Panc1 (cell line): ENCODE measurements at regions not wholly inside any gene's neighbourhood (a gene's known extent, or its start where the extent isn't known, plus 50 kb on each side); places are given as distances from the start of the nearest gene placed in this dataset.

Source experiments
- ATAC-seq: fragments of 200-7000 bp; cut with Tn5 transposase; 2 replicates; pipeline ENCODE4 v1.9.1; 2020; ENCODE audit warnings: mild to moderate bottlenecking, moderate library complexity
- BruUV-seq: library from RNA; stranded (reverse); fragments of 400-500 nt; replicated peaks from 2 replicates; lab custom pipeline; 2021; lab: Mats Ljungman, UMichigan
- CTCF ChIA-PET: fragments of 300-600 bp; sonication (Branson Sonifier 250); formaldehyde crosslinking; loops from one replicate; lab custom pipeline; 2022; ENCODE audit warnings: antibody characterized with exemption; lab: Charles Lee
- POLR2A ChIA-PET: fragments of 300-600 bp; sonication (Branson Sonifier 250); formaldehyde crosslinking; loops from one replicate; lab custom pipeline; 2022; ENCODE audit warnings: antibody characterized with exemption; lab: Charles Lee
- DNase-seq: peaks from one replicate; pipeline ENCODE4 v3.0.0-alpha.2; 2010; ENCODE audit warnings: low read depth, low spot score
- H3K27ac ChIP-seq: 2 replicates; pipeline ENCODE4 v1.5.1; 2011; ENCODE audit warnings: mild to moderate bottlenecking, low read length, inconsistent platforms
- H3K27me3 ChIP-seq: fragments of 200-500 bp; sonication (Bioruptor generic); 2 replicates; pipeline ENCODE4 v1.6.0; 2014; ENCODE audit warnings: low read length, inconsistent platforms; ENCODE audit not compliant: control insufficient read depth, insufficient read depth
- H3K36me3 ChIP-seq: fragments of 200-500 bp; sonication (Bioruptor generic); 2 replicates; pipeline ENCODE4 v1.5.1; 2014; ENCODE audit warnings: inconsistent platforms, mild to moderate bottlenecking, low read length, moderate library complexity; ENCODE audit not compliant: control insufficient read depth, insufficient read depth
- H3K4me1 ChIP-seq: 2 replicates; pipeline ENCODE4 v1.5.1; 2011; ENCODE audit warnings: inconsistent platforms, mild to moderate bottlenecking, low read length, moderate library complexity; ENCODE audit not compliant: control insufficient read depth, insufficient read depth
- H3K4me3 ChIP-seq, 2 experiments: 2 replicates each; pipeline ENCODE4 v1.5.1; 2011 to 2012; ENCODE audit warnings: low read depth in 2 of 2, low read length in 2 of 2, mild to moderate bottlenecking in 2 of 2, inconsistent platforms in 1 of 2, moderate library complexity in 1 of 2
- H3K9me3 ChIP-seq: fragments of 200-500 bp; sonication (Bioruptor generic); 2 replicates; pipeline ENCODE4 v1.5.1; 2014; ENCODE audit warnings: low read depth, mild to moderate bottlenecking, inconsistent platforms, low read length, moderate library complexity; ENCODE audit not compliant: control insufficient read depth, insufficient read depth
- POLR2AphosphoS5 ChIP-seq: IDR thresholded peaks from 2 replicates; pipeline ENCODE4 v1.6.1; 2012; ENCODE audit warnings: mild to moderate bottlenecking, low read depth, low read length, moderate library complexity
- REST ChIP-seq, 2 experiments: IDR thresholded peaks; 2 replicates each; pipeline ENCODE4 v1.6.1; 2011 to 2012; ENCODE audit warnings: low read depth in 2 of 2, control low read depth in 1 of 2, low read length in 1 of 2, mild to moderate bottlenecking in 1 of 2, moderate library complexity in 1 of 2; ENCODE audit not compliant: insufficient read depth in 1 of 2
- SIN3A ChIP-seq: IDR thresholded peaks from 2 replicates; pipeline ENCODE4 v1.6.1; 2012; ENCODE audit warnings: low read depth, mild to moderate bottlenecking, low read length, moderate library complexity, borderline replicate concordance; ENCODE audit not compliant: insufficient read depth
- TCF7L2 ChIP-seq: IDR thresholded peaks from 2 replicates; pipeline ENCODE4 v1.6.1; 2011; ENCODE audit warnings: mild to moderate bottlenecking, low read depth, low read length, inconsistent platforms
- in situ Hi-C: cut with HindIII; loops from 2 replicates; pipeline ENCODE4 v1.10.0; 2016; ENCODE audit warnings: low sequenced_read_pairs, low pct_unique_long_range_greater_than_20kb
- intact Hi-C: fragments of 100-400 bp; cut with micrococcal nuclease; formaldehyde crosslinking; loops from one replicate; pipeline ENCODE4 v1.10.0; 2022; ENCODE audit not compliant: unreplicated experiment
- TF ChIP-seq, protein P1 (sequence below): fragments of 450-650 bp; IDR thresholded peaks from 2 replicates; pipeline ENCODE4 v1.5.1; 2017; ENCODE audit warnings: mild to moderate bottlenecking

DNA sequence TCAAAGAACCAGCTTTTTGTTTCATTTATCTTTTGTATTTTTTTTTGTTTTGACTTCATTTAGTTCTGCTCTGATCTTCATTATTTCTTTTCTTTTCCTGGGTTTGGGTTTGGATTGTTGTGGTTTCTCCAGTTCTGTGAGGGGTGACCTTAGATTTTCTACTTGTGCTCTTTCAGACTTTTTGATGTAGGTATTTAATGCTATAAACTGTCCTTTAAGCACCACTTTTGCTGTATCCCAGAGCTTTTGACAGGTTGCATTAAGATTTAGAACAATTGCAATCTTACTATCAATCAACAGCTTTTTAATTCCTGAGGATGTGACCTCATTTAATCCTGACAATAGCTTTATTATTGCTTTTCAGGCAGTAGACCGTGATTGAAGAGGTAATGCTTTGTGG, 94.3 kb downstream of the ZNF280B start:
- H3K4me3 ChIP-seq, result no peak overlapping the region
- TF ChIP-seq REST (IDR thresholded peaks at IDR 0.05; ENCODE audit: insufficient read depth in 1 of 2, low read depth in 2 of 2, low read length in 1 of 2) (no peak), TCF7L2 (no peak), SIN3A (no peak), POLR2AphosphoS5 (no peak)
- TF ChIP-seq, protein P1, sequence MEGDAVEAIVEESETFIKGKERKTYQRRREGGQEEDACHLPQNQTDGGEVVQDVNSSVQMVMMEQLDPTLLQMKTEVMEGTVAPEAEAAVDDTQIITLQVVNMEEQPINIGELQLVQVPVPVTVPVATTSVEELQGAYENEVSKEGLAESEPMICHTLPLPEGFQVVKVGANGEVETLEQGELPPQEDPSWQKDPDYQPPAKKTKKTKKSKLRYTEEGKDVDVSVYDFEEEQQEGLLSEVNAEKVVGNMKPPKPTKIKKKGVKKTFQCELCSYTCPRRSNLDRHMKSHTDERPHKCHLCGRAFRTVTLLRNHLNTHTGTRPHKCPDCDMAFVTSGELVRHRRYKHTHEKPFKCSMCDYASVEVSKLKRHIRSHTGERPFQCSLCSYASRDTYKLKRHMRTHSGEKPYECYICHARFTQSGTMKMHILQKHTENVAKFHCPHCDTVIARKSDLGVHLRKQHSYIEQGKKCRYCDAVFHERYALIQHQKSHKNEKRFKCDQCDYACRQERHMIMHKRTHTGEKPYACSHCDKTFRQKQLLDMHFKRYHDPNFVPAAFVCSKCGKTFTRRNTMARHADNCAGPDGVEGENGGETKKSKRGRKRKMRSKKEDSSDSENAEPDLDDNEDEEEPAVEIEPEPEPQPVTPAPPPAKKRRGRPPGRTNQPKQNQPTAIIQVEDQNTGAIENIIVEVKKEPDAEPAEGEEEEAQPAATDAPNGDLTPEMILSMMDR, result no peak
- peaks cover 15% of the 10 kb centered on the region for H3K27me3 ChIP-seq
- in situ Hi-C loops, result no loop called here
- POLR2A ChIA-PET, result interaction anchor here (0.5 kb wide), 1 partner anchor 21 kb away, joined by 8 read pairs; no protein-coding TSS in a partner anchor
- no peaks in the 10 kb centered on the region for H3K9me3 ChIP-seq
- no peaks in the 10 kb centered on the region for H3K36me3 ChIP-seq
- ATAC-seq (no peak), DNase-seq (no peak)
- intact Hi-C loops, result no loop called here
- no TSS peak for BruUV-seq
- no peak overlapping the region for H3K27ac ChIP-seq
- H3K4me1 ChIP-seq, result no peaks in the 10 kb centered on the region
- CTCF ChIA-PET, result no interaction called here

- H3K4me1 ChIP-seq, result no peaks in the 10 kb centered on the region; the same call in 1 of the 2 replicates
- in situ Hi-C loops, result no loop called here
- CTCF ChIA-PET, result no interaction called here
- TF ChIP-seq REST (IDR thresholded peaks at IDR 0.05; ENCODE audit: insufficient read depth in 1 of 2, low read depth in 2 of 2, low read length in 1 of 2), result no peak
- TF ChIP-seq, protein P1, result no peak
- no peak for TF ChIP-seq POLR2AphosphoS5
- no peak for TF ChIP-seq TCF7L2
- TF ChIP-seq SIN3A, result no peak
- H3K27me3 ChIP-seq, result peaks cover 32% of the 10 kb centered on the region
- no TSS peak for BruUV-seq
- POLR2A ChIA-PET, result no interaction called here
- ATAC-seq (no peak), DNase-seq (no peak)
- no peak overlapping the region for H3K4me3 ChIP-seq
- H3K9me3 ChIP-seq, result no peaks in the 10 kb centered on the region
- intact Hi-C loops, result no loop called here
- H3K27ac ChIP-seq, result no peak overlapping the region
- no peaks in the 10 kb centered on the region for H3K36me3 ChIP-seq
Measured at GRCh38 chr22:22417495-22418162, 90.9 kb downstream of the ZNF280B start.
